DOHH2 (cell line): ENCODE measurements at regions not wholly inside any gene's neighbourhood (a gene's known extent, or its start where the extent isn't known, plus 50 kb on each side); places are given as distances from the start of the nearest gene placed in this dataset.

Source experiments
- EZH2phosphoT487 ChIP-seq: fragments of 200-600 bp; sonication (generic); IDR thresholded peaks from 2 replicates; pipeline ENCODE4 v1.6.1; 2017; ENCODE audit warnings: borderline replicate concordance, mild to moderate bottlenecking, antibody characterized with exemption, low read length, moderate library complexity, mixed read lengths
- TF ChIP-seq, protein P1 (sequence below): fragments of 200-600 bp; sonication (generic); IDR thresholded peaks from one replicate; pipeline ENCODE4 v1.5.1; 2014; ENCODE audit warnings: antibody characterized with exemption, mild to moderate bottlenecking, low read depth, low read length; ENCODE audit not compliant: poor library complexity, severe bottlenecking

DNA sequence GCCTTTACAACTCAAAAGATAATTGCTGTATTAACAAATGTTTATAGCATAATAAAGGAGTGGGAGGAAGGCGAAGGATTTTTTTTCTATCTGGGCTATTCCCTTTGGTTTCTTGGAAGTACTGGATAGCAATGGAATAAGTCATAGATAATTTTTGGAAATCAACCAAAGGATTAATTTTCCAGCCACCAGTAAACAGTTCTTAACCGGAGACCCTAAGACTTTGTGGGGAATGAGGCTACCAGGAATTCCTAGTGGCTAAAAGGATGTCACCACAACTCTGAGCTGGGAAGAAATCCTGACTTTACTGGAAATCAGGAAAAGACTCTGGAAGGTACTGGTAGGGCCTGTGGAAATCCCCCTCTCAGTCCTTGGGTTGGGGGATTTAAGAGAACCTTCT, 138.4 kb upstream of the RARB start:
- TF ChIP-seq, protein P1, sequence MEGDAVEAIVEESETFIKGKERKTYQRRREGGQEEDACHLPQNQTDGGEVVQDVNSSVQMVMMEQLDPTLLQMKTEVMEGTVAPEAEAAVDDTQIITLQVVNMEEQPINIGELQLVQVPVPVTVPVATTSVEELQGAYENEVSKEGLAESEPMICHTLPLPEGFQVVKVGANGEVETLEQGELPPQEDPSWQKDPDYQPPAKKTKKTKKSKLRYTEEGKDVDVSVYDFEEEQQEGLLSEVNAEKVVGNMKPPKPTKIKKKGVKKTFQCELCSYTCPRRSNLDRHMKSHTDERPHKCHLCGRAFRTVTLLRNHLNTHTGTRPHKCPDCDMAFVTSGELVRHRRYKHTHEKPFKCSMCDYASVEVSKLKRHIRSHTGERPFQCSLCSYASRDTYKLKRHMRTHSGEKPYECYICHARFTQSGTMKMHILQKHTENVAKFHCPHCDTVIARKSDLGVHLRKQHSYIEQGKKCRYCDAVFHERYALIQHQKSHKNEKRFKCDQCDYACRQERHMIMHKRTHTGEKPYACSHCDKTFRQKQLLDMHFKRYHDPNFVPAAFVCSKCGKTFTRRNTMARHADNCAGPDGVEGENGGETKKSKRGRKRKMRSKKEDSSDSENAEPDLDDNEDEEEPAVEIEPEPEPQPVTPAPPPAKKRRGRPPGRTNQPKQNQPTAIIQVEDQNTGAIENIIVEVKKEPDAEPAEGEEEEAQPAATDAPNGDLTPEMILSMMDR: no peak
- no peak for TF ChIP-seq EZH2phosphoT487
